Thyroid gland (tissue), 4 donors: ENCODE measurements at regions not wholly inside any gene's neighbourhood (a gene's known extent, or its start where the extent isn't known, plus 50 kb on each side); places are given as distances from the start of the nearest gene placed in this dataset.

Experiments used
- DNase-seq, 2 donors: peaks; one replicate each; pipeline ENCODE4 v3.0.0-alpha.2; 2019
- H3K27ac ChIP-seq, 3 donors: fragments of 200-600 bp; sonication (generic); 1 replicate in 2 of 3; 2 replicates in 1 of 3; pipeline ENCODE4 v1.5.1; 2016 to 2019; ENCODE audit warnings: mild to moderate bottlenecking in 1 of 3, moderate library complexity in 1 of 3
- H3K27me3 ChIP-seq: fragments of 200-600 bp; sonication (generic); one replicate; pipeline ENCODE4 v1.5.1; 2019
- H3K36me3 ChIP-seq, 2 donors: fragments of 200-600 bp; sonication (generic); one replicate each; pipeline ENCODE4 v1.5.1; 2016 to 2019
- H3K4me1 ChIP-seq, 2 donors: fragments of 200-600 bp; sonication (generic); one replicate each; pipeline ENCODE4 v1.5.1; 2017 to 2019
- H3K4me3 ChIP-seq, 3 donors: fragments of 200-600 bp; sonication (generic); replicated peaks in 1 of 3; 1 replicate in 2 of 3; 2 replicates in 1 of 3; pipeline ENCODE4 v1.5.1; 2016; ENCODE audit warnings: mild to moderate bottlenecking in 1 of 3
- H3K9me3 ChIP-seq: fragments of 200-600 bp; sonication (generic); one replicate; pipeline ENCODE4 v1.5.1; 2017
- POLR2A ChIP-seq, 2 donors: fragments of 450-650 bp; IDR thresholded peaks; one replicate each; pipeline ENCODE4 v1.6.1; 2017; ENCODE audit warnings: antibody characterized with exemption in 2 of 2, mild to moderate bottlenecking in 2 of 2, moderate library complexity in 1 of 2
- WGBS, 2 donors: methylation state at CpG; one replicate each; pipeline ENCODE4 v1.1.5; 2017; 5-methylcytosine and 5-hydroxymethylcytosine counted together
- intact Hi-C: fragments of 100-400 bp; cut with DNase I; formaldehyde crosslinking; loops from one replicate; pipeline ENCODE4 v1.15.1; 2023
- TF ChIP-seq, protein P1 (sequence below), 6 experiments: fragments of 200-600 bp in 3 of 6; fragments of 450-650 bp in 3 of 6; sonication (generic) in 3 of 6; IDR thresholded peaks; one replicate each; pipeline ENCODE4 v1.5.1; 2016 to 2019; ENCODE audit warnings: antibody characterized with exemption in 6 of 6, mild to moderate bottlenecking in 2 of 6, inconsistent platforms in 1 of 6, moderate library complexity in 1 of 6

DNA sequence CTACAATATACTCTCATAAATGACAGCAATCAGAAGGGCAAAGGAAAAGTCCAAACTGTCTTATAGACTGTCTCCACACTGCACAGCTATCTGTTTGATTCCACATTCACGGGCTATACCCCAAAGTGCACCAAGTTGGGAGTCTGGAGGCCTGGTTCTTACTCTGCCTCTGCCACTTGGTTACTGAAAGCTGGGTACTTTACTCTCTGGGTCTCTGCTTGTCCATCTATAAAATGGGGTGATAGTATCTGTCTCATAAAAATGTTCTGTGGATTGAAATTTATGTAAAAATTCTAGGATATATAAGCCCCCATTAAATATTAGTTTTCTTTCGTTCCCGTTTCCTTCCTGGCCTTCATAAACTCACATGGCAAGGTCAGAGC is 86.5 kb downstream of the CD164 start:
- no peak for DNase-seq
- H3K4me3 ChIP-seq = no peak overlapping the region
- H3K4me1 ChIP-seq = no peaks in the 10 kb centered on the region
- no peaks in the 10 kb centered on the region for H3K27me3 ChIP-seq
- intact Hi-C loops = no loop called here
- no peak overlapping the region for H3K27ac ChIP-seq
- WGBS, 2 donors = 69 to 80% methylated on average over 3 of the region's 3 CpGs
- no peaks in the 10 kb centered on the region for H3K9me3 ChIP-seq
- no peak for TF ChIP-seq POLR2A (IDR thresholded peaks at IDR 0.05)
- TF ChIP-seq, protein P1, sequence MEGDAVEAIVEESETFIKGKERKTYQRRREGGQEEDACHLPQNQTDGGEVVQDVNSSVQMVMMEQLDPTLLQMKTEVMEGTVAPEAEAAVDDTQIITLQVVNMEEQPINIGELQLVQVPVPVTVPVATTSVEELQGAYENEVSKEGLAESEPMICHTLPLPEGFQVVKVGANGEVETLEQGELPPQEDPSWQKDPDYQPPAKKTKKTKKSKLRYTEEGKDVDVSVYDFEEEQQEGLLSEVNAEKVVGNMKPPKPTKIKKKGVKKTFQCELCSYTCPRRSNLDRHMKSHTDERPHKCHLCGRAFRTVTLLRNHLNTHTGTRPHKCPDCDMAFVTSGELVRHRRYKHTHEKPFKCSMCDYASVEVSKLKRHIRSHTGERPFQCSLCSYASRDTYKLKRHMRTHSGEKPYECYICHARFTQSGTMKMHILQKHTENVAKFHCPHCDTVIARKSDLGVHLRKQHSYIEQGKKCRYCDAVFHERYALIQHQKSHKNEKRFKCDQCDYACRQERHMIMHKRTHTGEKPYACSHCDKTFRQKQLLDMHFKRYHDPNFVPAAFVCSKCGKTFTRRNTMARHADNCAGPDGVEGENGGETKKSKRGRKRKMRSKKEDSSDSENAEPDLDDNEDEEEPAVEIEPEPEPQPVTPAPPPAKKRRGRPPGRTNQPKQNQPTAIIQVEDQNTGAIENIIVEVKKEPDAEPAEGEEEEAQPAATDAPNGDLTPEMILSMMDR (IDR thresholded peaks at IDR 0.05) = no peak
- no peaks in the 10 kb centered on the region for H3K36me3 ChIP-seq

DNA sequence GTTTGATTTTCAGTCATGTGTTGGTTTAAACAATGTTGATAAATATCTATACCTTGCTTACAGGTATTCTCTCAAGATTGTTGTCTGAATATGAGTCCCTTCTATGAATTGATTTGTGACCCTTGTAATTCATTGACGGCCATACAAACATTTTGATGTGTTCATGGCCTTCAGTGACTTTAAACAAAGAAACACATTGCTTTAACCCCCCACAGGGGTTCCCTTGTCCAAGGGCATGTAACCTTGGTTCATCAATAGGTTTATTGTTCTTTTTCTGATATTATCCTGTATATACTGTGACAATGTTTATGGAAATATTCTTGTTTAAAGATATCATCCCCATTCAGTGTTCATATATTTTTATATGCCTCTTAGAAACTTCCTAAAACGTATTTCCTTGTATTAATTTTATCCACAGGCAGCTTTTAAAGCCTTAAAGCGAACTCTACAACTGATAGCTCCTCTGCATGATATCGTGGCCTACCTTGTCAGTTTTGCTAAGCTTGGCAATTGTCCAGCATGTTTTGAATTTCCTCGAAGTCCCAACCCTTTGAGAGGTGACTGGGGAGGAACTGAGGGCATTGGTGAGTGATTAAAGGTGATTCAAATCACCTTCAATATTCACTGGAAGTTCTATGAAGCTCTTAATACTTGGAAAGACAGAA is 87.0 kb downstream of the CD164 start:
- TF ChIP-seq, protein P1 (IDR thresholded peaks at IDR 0.05) = no peak
- TF ChIP-seq POLR2A (IDR thresholded peaks at IDR 0.05) = no peak
- 66 to 70% methylated on average over 5 of the region's 5 CpGs for WGBS, 2 donors
- H3K9me3 ChIP-seq = no peaks in the 10 kb centered on the region
- H3K4me3 ChIP-seq = no peak overlapping the region
- H3K4me1 ChIP-seq = no peaks in the 10 kb centered on the region
- no peaks in the 10 kb centered on the region for H3K27me3 ChIP-seq
- no peak for DNase-seq
- no peak overlapping the region for H3K27ac ChIP-seq
- intact Hi-C loops = no loop called here
- no peaks in the 10 kb centered on the region for H3K36me3 ChIP-seq

DNA sequence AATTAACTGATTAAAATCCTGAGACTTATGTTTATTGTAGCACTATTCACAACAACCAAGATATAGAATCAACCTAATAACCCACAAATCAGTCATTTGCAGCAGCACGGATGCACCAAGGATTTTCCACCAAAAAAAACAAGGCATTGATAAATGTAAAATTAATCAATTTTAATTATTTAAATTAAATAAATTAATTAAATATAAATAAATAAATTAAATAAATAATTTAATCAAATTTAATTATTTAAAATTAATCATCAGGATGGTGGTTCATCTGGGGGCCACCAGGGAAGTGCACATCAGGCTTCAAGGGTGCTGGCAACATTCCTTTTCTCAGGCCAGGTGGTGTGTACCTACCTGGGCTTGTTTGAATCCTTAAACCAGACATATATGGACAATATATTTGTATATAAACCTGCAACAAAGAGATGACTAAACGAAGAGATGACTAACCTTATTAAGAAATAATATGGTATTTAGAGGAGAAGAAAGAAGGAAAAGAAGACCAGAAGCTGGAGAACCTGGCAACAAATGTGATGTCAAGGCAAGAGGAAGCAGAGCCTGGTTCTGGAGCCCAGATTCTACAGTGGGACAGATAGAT is 89.2 kb downstream of the CD164 start:
- no peaks in the 10 kb centered on the region for H3K36me3 ChIP-seq
- TF ChIP-seq POLR2A (IDR thresholded peaks at IDR 0.05) = no peak
- TF ChIP-seq, protein P1 (IDR thresholded peaks at IDR 0.05) = no peak
- WGBS, 2 donors = 91 to 94% methylated on average over 2 of the region's 2 CpGs
- H3K4me3 ChIP-seq = no peak overlapping the region
- H3K27me3 ChIP-seq = no peaks in the 10 kb centered on the region
- no peaks in the 10 kb centered on the region for H3K9me3 ChIP-seq
- H3K27ac ChIP-seq = no peak overlapping the region
- no peaks in the 10 kb centered on the region for H3K4me1 ChIP-seq
- intact Hi-C loops = no loop called here
- DNase-seq = no peak

DNA sequence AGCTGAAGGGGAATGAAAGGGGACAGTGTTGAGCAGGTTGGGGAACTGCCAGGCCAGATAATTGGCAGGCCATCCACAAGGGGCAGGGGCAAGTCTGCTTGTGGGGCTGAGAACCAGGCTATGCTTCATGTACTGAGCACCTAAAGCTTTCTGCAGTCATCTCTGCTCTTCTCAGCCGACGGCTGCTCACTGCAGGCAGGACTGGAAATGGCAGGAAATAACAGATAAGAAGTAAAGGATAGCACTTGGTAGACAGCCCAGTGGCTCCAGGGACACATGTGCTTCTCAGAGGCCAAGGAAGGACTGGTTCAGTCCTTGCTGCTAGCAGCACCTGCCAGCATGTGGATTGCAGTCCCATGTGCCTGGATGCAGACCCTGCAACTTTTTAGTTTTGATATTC is 89.8 kb downstream of the CD164 start:
- Histone ChIP-seq H3K27ac (no peak overlapping the region), H3K27me3 (no peaks in the 10 kb centered on the region), H3K36me3 (no peaks in the 10 kb centered on the region), H3K4me1 (no peaks in the 10 kb centered on the region), H3K4me3 (no peak overlapping the region), H3K9me3 (no peaks in the 10 kb centered on the region)
- no peak for TF ChIP-seq POLR2A (IDR thresholded peaks at IDR 0.05)
- TF ChIP-seq, protein P1 (IDR thresholded peaks at IDR 0.05) = no peak
- intact Hi-C loops = no loop called here
- WGBS, 2 donors = 84 to 90% methylated on average over 2 of the region's 2 CpGs
- no peak for DNase-seq

DNA sequence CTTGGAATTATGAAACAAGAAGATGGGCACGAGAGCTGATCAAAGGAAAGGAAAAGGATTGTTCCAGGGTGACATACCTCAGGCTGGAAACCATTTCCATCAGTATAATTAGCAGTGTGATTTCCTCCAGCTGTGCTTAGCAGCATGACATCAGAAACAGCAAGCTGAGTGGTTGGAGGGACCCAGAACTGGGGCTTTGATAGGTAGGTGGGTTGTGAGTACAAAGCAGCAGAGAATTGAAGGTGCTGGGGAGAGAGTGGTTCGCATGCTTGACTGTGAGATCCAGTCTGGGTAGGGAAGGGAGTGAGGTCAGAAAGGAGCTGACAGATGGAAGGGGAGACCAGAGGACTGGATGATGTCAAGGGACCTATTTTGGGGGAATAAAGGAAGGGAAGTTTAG is 90.4 kb downstream of the CD164 start:
- Histone ChIP-seq H3K36me3 (no peaks in the 10 kb centered on the region), H3K9me3 (no peaks in the 10 kb centered on the region), H3K4me1 (no peaks in the 10 kb centered on the region), H3K27me3 (no peaks in the 10 kb centered on the region), H3K27ac (no peak overlapping the region), H3K4me3 (no peak overlapping the region)
- 84 to 93% methylated on average over 2 of the region's 2 CpGs for WGBS, 2 donors
- no peak for TF ChIP-seq POLR2A (IDR thresholded peaks at IDR 0.05)
- TF ChIP-seq, protein P1 (IDR thresholded peaks at IDR 0.05) = no peak
- intact Hi-C loops = no loop called here
- DNase-seq = no peak
